ENCODE measurements at regions not wholly inside any gene's neighbourhood (a gene's known extent, or its start where the extent isn't known, plus 50 kb on each side); places are given as distances from the start of the nearest gene placed in this dataset.

GRCh38 chr6:27742833-27743573, 169.2 kb downstream of the OR2B2 start:
- Histone ChIP-seq H3K18ac (ENCODE audit: low read depth, low read length) (no peak overlapping the region), H3K4me2 (ENCODE audit: low read depth, low read length) (no peak overlapping the region), H2BK15ac (ENCODE audit: low read depth, low read length) (no peak overlapping the region), H2AFZ (replicated peaks; ENCODE audit: low read length, poor library complexity) (no peak overlapping the region), H3K4me3 (ENCODE audit: insufficient read depth, low read depth, low read length) (no peak overlapping the region), H2BK20ac (ENCODE audit: low read depth, low read length) (no peak overlapping the region), H3K4me1 (ENCODE audit: control insufficient read depth, insufficient read depth, low read length) (no peaks in the 10 kb centered on the region), H4K91ac (ENCODE audit: insufficient read depth, low read depth, low read length) (no peak overlapping the region), H3K36me3 (ENCODE audit: control insufficient read depth, insufficient read depth, low read length) (no peaks in the 10 kb centered on the region), H2BK120ac (ENCODE audit: low read depth, low read length) (no peak overlapping the region), H4K8ac (ENCODE audit: low read depth in 2 of 2, low read length in 2 of 2) (no peak overlapping the region), H3K79me1 (ENCODE audit: low read depth in 1 of 2, low read length in 2 of 2) (no peaks in the 10 kb centered on the region), H2AK9ac (replicated peaks; ENCODE audit: low read depth, low read length, poor library complexity) (no peak overlapping the region), H4K5ac (ENCODE audit: low read depth, low read length) (no peak overlapping the region), H3K4ac (ENCODE audit: low read depth, low read length) (no peak overlapping the region), H3K27me3 (ENCODE audit: control insufficient read depth, insufficient read depth, low read length) (no peaks in the 10 kb centered on the region; the same call in 1 of the 2 replicates), H3K23ac (ENCODE audit: low read depth, low read length) (no peak overlapping the region), H3K56ac (ENCODE audit: extremely low read depth, insufficient read depth, low read length) (no peak overlapping the region), H2BK5ac (ENCODE audit: low read depth, low read length, poor library complexity, severe bottlenecking) (no peak overlapping the region), H3K9me1 (ENCODE audit: insufficient read depth, low read length) (no peaks in the 10 kb centered on the region), H2AK5ac (ENCODE audit: low read depth, low read length) (no peak overlapping the region), H3K9me3 (ENCODE audit: control insufficient read depth, insufficient read depth, low read length) (no peaks in the 10 kb centered on the region), H3K9ac (ENCODE audit: low read depth, low read length) (no peak overlapping the region), H4K20me1 (ENCODE audit: insufficient read depth, low read length) (no peaks in the 10 kb centered on the region), H3K27ac (ENCODE audit: insufficient read depth, low read length) (no peak overlapping the region), H3K14ac (replicated peaks; ENCODE audit: low read depth, low read length) (no peak overlapping the region)
- ATAC-seq (ENCODE audit: low read depth) (no peak), DNase-seq (no peak)
- no CpG with 5 or more reads among the region's 10 CpGs for WGBS, 2 experiments (ENCODE audit: extremely low coverage in 2 of 2, insufficient read length in 1 of 2)
- POLR2A ChIA-PET (ENCODE audit: unreplicated experiment): no interaction called here
- BruUV-seq (replicated peaks): no TSS peak
- dilution Hi-C loops (cut with HindIII; ENCODE audit: low sequenced_read_pairs, unreplicated experiment): no loop called here
- in situ Hi-C loops (cut with MboI; ENCODE audit: low sequenced_read_pairs): no loop called here
- intact Hi-C loops (cut with micrococcal nuclease): no loop called here
- CTCF ChIA-PET: interaction anchor here (3.6 kb wide), 1 partner anchor 9 kb away, joined by 22 read pairs; no protein-coding TSS in a partner anchor
- TF ChIP-seq CTCF (conservative IDR thresholded peaks at IDR 0.05; ENCODE audit: low read depth, low read length) (no peak), RAD21 (IDR thresholded peaks at IDR 0.05; ENCODE audit: low read length) (no peak), CEBPB (IDR thresholded peaks at IDR 0.05; ENCODE audit: low read depth, low read length) (no peak), MAZ (IDR thresholded peaks at IDR 0.05; ENCODE audit: borderline replicate concordance, low read depth, low read length) (no peak), NFE2L2 (IDR thresholded peaks at IDR 0.05; ENCODE audit: low read depth, low read length) (no peak), POLR2A (IDR thresholded peaks at IDR 0.05; ENCODE audit: low read depth, low read length) (no peak), USF2 (IDR thresholded peaks at IDR 0.05; ENCODE audit: low read depth, low read length) (no peak), CHD1 (IDR thresholded peaks at IDR 0.05; ENCODE audit: low read depth, low read length) (no peak)

All from IMR-90 (cell line).